ENCODE measurements at regions not wholly inside any gene's neighbourhood (a gene's known extent, or its start where the extent isn't known, plus 50 kb on each side); places are given as distances from the start of the nearest gene placed in this dataset.
"Not testable (repeated sequence)": the region's sequence is repeated elsewhere in the genome, so short reads cannot be mapped to it uniquely, and the experiment has no call there.

DNA sequence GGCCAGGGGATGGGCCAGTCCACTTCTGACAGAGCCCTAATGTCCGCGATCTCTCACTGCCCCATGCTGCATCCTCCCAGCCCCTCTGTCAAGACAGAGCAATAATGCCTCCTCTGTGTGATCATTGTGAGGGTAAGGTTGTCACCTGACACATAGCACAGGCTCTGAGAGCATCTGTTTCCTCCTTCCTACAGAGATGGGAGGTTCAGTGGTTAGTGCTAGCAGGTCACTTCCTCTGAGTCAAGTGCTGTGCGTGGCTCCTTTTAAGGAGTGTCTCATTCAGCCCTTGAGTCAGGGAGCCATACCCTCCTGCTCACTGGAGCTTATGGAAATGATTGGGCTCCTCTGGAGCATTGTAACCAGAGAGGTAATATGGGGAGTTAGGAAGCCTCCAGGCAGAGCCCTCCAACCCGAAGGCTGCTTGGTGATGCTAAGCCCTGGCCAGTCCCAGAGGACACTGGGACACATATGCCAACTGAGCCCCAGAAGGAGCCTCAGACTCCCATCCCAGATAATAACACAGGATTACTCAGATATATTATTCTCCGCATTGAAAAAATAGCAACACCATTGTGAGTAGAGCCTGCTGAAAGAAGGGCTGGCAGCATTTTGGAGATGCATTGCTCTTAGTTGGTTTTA lies 189.0 kb downstream of the GALNT1 start:
- no peak for DNase-seq (ENCODE audit: extremely low read depth, low read depth)

DNA sequence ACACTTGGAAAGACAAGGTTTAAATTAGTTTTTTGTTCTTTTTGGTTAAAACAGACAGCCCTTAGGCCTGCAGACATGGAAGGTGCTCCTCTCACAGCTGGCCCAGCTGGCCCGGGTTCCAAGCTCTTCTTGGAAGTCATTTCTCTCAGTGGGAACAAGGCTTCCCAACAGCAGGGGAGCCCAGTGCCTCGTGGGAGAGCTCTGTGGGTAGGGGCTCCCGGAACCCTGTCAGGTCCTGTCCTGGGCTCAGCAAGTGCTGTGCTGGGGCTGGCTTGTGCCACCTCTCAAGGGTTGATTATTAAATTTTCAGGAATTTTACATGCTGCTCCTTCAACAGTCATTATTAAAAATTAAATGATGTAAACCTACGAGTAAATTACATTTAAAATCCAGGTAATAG lies 189.6 kb downstream of the GALNT1 start:
- DNase-seq (ENCODE audit: extremely low read depth, low read depth): no peak

DNA sequence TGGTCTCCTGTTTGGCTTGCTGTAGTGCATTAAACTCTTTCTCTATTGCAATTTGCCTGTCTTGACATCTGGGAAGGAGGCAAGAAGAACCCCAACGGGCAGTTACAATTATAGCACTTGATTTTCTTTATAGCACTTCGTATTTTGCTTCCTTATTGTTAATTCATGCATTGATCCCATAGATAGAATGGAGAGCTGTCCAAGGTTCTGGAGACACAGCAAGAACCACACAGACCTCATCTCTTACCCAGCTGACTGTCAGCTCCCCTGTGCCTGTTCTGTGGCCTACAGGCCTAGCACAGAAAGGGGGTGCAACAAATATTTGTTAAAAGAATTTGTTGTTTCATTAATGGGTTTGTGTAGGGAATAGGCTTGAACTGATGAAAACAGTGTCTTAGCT lies 194.3 kb downstream of the GALNT1 start:
- DNase-seq (ENCODE audit: extremely low read depth, low read depth): peak; percentile 7

DNA sequence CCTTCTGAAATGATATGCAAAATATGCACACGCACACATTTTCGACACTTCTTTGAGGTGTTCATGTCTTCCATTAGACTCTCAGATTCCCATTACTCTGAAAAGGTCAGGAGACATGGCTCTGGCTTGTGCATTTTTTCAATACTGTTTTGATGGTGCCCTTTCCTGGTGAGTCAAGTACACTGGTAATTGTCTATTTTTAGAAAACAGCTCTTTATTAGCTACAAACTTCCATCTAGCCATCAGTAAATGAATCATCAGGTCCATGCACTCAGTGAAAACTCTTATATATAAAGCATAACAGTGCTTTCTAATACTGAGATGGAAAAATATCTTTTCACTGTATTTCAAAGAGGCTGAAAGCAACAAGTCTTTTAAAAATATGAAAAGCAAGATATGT lies 194.9 kb downstream of the GALNT1 start:
- DNase-seq (ENCODE audit: extremely low read depth, low read depth): no peak

DNA sequence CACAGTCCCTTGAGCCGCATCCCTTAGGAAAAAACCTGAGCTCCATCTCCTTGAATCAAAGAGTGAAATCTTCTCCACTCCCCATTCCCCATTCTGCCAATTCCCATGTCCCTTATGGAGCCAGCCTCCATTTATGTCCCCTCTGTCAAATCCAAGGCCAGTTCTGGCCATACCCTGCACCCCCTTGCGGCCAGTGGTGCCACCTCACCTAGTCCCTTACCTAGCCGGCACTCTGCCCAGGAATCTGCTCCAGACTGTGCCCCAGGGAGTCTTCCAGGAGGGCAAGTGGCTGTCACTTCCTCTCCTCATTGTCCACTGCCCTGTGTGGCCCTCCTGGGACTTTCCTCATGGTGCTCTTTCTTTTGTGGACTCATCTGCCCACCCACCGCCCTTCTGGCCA lies 195.4 kb upstream of the RMP24 start:
- peak; percentile 1 for DNase-seq (ENCODE audit: extremely low read depth, low read depth)

DNA sequence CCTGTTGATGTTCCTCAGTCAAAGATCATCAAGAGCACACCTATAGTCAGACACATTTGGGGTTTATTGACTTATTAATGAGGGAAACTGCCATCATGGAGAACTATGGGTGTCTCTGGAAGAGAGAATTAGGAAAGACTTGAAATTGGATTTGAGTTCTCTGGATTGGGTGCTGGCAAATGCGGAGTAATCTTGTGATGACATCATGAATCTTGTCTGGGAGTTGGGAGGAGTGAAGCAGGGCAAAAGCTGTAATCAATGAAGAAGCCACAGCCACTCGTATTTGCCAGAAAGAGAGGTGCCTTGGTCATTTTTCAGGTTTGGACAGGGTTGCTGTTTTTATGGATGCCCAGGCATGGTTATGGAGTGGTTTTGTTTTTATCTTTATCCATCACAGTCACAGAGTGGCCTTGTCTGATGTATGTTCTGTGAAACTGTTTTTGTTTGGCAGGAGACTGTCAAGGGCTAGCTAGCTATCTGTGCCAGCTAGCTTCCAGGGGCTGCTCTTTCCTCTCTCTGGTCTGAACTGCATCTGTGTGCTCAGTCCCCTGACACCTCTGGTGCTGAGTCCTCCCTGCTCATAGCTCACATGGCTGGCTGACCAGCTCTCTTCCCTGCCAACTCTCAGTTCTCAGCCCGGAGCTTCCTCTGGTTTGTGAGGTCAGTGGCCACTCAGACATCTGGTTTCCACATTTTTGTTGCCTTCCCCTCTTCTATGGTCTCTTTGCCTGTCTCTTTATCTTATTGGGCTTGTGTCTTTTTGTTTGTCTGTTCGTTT lies 193.4 kb upstream of the RMP24 start:
- no peak for DNase-seq (ENCODE audit: extremely low read depth, low read depth)

DNA sequence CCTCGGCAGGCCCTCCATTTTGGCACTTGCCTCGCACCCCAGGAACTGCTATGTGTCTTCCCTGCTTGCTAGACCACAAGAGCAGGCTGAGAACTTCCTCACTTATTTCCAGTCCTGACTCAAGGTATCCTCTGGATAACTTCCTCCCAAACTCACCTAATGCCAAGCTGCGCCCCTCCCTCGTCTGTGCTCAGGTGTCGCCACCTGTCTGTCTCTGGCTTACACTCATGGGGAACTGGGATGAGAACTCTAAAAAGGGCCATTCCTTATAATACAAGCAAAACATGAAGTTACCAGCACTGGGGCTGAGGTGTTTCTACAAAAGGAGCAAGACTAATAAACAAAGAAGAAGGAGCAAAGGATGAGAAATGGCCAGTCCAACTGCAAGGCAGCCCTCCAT lies 191.5 kb upstream of the RMP24 start:
- DNase-seq (ENCODE audit: extremely low read depth, low read depth): no peak

DNA sequence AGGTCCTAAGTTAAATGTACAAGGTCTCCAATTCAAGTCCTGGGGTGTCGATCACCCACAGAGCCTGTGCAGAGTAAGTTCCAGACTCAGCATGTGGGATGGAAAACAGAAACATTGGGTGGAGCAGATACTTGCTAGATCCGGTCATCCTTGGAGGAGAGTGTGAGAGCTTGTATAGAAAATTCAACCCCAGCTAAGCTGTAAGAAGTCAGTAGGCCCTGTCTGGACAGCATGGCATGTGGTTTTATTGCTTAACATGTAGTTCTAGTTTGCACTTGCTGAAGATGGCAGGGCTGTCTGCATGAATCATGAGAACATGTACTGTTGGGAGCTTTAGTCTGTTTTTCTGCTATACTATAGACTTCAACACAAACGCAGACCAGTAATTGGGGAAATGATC lies 189.6 kb upstream of the RMP24 start:
- DNase-seq (ENCODE audit: extremely low read depth, low read depth): no peak

DNA sequence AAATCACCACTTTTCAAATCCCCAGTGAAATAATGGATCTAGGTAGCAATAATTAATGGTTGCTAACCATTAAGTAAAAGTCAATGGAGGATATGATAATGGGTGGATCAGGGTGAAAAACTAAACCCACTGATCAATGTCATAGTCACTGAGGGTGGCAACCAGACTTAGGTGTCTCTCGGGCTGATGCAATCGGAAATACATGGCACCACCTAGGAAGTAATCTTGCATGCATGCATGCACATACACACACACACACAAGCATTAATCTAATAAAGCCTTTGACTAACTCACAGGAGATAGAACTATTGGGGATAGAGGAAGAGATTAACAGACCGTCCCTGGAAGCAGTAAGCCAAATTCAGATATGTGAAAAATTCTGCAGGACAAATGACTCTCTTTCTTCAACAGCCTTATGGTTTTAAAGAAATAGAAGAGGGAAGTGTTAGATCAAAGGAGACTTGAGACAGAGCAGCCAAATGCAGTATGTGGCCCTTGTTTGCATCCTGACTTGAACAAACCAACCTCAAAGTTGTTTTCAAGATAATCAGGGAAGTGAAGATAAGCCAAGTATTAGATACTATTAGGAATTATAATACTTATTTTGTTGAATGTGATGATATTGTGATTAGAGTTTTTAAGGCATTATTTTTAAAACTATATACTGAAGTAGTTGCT lies 186.0 kb upstream of the RMP24 start:
- DNase-seq (ENCODE audit: extremely low read depth, low read depth): no peak

DNA sequence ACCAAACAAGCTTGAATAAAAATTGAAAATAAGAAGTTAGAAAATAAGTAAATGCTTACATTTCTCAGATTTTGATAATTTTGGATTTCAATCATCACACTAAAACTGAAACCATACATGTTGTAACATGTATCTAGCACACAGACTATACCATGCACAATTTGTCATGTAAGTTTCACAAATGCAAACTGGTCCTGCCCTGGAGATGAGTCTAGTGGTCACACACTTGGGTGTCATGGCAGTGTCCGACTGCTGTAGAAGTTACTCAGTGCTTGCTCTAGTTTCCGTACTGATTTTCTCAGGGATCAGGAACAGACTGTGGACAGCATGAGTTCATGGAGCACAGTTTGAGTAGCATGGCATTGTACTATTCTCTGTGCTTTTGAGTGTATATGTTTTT lies 182.9 kb upstream of the RMP24 start:
- no peak for DNase-seq (ENCODE audit: extremely low read depth, low read depth)

DNA sequence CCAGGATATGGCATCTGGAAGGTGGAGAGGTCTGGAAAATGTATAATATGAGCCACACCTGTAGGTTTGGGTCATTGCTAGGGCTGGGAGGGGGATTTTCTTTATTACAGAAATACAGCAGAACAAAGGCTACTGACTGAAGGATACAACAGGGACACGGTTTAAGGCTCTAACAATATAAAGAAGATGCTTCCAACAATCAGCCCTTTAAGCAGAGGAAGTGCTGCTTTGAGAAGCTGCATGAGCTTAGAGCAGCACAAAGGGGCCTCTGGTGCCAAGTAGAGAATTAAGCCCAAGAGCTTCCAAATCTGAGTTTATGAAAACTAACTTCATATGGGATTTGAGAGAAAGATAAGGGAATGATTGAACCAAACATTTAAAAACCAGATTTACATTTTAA lies 174.5 kb upstream of the RMP24 start:
- DNase-seq (ENCODE audit: extremely low read depth, low read depth): no peak

DNA sequence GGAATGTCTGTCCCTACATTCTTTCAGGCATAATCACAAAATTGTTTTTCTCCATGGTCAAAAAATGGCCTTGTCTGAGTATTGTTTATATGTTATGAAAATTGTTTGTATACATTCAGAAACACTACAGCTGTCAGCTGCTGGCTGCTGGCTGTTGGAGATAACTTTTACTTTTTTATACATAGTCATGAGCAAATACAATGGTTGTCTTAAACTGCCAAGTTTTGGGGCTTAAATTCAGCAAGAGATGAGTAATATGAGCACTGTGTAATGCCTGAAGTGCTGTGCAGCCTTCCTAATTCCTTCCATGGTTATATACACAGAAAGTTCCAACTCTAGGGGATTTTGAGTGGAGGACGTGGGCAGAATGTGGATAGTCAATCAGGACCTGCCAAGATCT lies 168.9 kb upstream of the RMP24 start:
- no peak for DNase-seq (ENCODE audit: extremely low read depth, low read depth)

DNA sequence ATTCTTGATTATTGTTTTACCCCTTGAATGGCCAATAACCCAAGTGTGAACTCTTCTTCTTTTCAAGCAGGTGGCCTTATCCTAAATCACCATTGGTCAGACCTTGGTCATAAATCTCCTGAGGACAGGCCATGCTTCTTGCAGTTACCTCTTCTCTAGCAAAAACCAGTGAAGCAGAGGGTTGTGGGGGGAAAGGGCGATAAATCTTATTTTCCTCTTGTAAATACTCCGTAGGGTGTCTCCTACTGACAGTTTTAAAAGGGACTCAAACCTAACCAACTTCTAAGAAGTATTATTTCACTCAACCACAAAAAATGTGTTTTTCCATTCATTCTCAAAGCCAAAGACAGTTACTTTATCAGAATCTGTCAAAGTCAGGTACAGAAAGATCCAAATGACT lies 168.1 kb upstream of the RMP24 start:
- DNase-seq (ENCODE audit: extremely low read depth, low read depth): no peak

DNA sequence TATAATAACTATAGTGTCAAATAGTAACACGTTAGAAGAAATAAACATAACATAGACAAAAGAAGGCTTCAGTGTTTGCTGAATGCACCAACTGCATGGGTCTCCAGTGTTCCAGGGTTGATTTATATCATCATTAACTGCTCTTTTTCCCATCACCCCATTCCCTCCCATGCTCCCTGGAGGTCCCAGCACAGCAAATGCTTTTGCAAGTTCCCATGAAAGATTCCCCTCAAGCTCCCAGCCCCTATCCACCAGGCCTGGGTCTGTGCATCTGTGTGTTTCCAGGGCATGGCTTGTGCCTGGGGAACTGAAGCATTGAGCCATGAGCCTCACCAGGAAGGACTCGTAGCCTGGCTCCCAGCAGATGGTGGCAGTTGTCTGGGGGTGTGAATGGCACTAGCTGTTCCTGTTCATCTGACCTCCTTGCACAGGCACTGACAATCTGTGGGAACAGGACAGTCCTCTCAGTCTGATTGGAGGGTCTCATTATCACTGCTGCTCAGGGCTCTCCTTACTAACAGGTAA lies 164.6 kb upstream of the RMP24 start:
- no peak for DNase-seq (ENCODE audit: extremely low read depth, low read depth)

DNA sequence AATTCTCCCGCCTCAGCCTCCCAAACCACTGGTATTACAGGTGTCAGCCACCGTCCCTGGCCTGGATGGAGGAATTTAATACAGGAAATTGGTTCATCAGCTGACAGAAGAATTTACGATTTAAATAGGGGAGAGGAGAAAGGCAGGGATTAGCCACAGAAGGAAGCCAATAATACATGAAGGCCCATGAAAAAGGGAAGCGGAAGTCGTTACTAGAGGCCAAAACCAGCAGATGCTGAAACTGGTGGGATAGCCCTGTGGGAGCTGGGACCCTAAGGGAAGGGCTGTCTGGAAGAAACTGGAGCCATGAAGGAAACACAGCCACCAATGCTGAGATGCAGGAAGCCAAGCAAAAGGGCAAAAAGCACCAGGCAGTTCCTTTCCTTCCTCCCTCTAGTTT lies 163.7 kb upstream of the RMP24 start:
- no peak for DNase-seq (ENCODE audit: extremely low read depth, low read depth)

DNA sequence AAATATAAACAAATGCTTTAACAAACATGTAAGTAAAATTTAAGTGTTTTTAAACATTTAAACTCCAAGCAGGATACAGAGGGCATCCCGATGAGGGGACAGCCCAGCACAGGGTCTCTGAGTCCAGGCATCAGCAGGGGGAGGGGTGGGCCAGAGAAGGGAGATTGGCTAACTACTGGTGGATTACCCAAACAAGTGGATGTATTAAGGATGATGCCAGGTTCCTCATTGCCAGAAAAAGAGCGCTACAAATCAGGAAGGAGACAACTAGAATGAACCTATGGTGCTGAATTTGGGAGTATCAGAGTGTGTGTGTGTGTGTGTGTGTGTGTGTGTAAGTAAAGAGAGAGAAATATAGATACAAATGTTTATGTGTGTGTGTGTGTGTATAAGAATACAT lies 162.0 kb upstream of the RMP24 start:
- no peak for DNase-seq (ENCODE audit: extremely low read depth, low read depth)

DNA sequence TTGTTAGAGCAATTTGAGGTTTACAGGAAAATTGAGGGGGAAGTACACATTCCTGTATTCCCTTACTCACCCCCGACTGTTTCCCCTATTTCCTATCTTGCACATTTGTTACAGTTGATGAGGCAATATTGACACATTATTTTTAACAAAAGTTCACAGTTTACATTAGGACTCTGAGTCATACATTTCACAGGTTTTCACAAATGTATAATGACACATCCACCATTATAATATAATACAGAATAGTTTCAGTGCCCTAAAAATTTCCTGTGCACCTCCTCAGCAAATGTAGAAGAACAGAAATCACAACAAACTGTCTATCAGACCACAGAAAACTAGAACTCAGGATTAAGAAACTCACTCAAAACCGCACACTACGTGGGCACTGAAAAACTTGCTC lies 160.6 kb upstream of the RMP24 start:
- peak; percentile 15 for DNase-seq (ENCODE audit: extremely low read depth, low read depth)

DNA sequence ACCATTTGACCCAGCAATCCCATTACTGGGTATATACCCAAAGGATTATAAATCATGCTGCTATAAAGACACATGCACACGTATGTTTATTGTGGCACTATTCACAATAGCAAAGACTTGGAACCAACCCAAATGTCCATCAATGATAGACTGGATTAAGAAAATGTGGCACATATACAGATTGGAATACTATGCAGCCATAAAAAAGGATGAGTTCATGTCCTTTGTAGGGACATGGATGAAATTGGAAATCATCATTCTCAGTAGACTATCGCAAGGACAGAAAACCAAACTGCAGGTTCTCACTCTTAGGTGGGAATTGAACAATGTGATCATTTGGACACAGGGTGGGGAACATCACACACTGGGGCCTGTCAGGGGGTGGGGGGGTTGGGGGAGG lies 157.5 kb upstream of the RMP24 start:
- not testable (repeated sequence) for DNase-seq (ENCODE audit: extremely low read depth, low read depth)

DNA sequence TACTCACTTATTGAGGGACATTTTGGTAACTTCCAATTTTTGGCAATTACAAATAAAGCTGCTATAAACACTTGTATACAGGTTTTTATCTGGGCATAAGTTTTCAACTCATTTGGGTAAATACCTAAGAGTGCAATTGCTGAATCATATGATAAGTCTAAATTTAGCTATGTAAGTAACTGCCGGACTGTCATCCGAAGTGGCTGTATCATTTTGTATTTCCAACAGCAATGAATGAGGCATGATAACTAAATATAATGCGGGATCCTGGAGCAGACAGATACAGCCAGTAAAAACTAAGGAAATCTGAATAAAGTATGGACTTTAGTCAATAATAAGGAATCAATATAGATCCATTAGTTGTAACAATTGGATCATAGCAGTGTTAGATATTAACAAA lies 156.5 kb upstream of the RMP24 start:
- no peak for DNase-seq (ENCODE audit: extremely low read depth, low read depth)

DNA sequence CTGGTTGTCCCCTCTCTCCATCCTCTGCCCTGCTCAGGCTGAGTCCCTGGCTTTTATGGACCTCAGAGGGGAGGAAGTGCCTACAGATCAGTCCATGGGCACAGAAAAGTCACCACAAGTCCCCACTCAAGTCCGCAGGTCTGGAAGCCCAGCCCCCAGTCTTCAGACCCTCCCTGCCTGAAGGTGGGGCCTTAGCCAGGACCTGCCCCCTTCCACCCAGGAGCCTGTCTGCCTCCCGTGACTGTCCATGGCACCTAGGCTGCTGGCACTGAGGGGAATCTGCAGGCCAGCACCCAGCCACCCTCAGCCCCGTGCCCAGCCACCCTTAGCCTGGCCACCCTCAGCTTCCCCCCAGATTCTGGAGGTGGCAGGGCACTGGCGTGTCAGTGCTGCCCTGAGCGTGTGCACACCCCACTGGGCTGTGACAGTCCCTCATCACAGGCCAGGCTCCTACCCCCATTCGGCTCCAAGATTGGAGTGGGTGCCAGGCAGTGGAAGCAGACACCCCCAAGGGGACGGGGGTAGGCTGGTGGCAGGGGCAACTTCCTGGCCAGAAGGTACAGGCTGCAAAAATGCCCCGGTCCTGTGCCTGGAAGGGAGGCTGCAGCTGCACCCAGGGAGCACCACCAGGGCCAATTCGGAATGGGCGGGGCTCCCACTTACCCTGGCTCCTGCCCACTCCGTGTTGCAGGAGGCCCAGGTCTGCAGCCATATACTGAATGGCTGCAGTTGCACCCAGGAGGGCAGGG lies 154.7 kb upstream of the RMP24 start:
- DNase-seq (ENCODE audit: extremely low read depth, low read depth): no peak

DNA sequence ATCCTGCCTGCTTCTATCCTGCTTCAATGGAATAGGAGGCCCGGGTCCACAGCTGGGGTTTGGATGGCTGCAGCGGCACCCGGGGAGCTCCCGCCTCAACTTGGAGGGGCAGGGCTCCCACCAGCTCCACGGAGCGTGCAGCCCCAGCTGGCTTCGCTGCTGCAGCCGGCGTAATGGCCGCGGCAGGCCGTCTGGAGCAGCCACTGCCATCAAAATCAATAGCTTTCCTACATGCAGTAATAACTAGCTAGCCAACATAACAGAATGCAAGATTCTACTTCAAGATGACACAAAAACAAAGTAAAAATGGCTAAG lies 154.2 kb upstream of the RMP24 start:
- DNase-seq (ENCODE audit: extremely low read depth, low read depth): no peak

All from NCI-H460 (cell line).